Erythroblast (primary cell): ENCODE measurements at regions not wholly inside any gene's neighbourhood (a gene's known extent, or its start where the extent isn't known, plus 50 kb on each side); places are given as distances from the start of the nearest gene placed in this dataset.

ENCODE experiments used
- DNase-seq, 2 experiments: peaks; one replicate each; lab custom pipeline; 2025; lab: John Stamatoyannopoulos, UW
- GATA1 ChIP-seq: IDR thresholded peaks from 2 replicates; pipeline ENCODE4 v1.6.1; 2011; ENCODE audit warnings: low read depth, mild to moderate bottlenecking, control low read depth, low read length, moderate library complexity
- POLR2A ChIP-seq: IDR thresholded peaks from 2 replicates; pipeline ENCODE4 v1.6.1; 2011; ENCODE audit warnings: mild to moderate bottlenecking, low read length

GRCh38 chr2:176467595-176467994 is 198.4 kb downstream of the MTX2 start:
- TF ChIP-seq GATA1: no peak
- no peak for TF ChIP-seq POLR2A
- DNase-seq: no peak

DNA sequence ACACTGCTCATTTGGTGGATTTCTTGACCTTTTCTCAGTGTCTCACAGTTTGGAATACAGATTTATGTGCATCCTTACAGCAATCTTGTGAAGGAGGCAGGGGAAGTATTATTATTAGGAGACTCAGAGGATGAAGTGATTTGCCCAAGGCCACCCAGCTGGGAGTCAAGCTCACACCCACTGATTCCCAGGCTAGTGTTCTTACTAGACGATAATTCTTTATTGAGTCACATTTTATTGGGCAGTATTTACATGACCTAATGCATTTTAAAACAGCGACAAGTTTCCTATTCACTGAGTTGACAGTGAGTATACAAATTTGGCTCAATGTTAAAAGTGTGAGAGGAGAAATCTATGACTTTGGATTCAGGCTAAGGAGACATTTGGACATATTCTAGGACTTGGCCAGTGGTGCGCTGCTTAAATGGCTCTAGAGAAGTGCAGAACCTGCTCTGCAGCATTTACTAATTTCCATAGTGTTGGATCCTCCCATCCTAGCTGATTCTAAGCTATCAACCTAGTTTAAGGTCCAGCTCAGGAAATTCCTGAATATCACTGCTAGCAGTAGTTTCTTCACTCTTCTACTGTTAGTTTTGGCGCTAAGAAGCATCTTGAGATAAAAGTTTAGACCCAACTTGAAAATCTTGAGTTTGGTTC is 199.3 kb downstream of the MTX2 start:
- TF ChIP-seq POLR2A (no peak), GATA1 (no peak)
- no peak for DNase-seq

DNA sequence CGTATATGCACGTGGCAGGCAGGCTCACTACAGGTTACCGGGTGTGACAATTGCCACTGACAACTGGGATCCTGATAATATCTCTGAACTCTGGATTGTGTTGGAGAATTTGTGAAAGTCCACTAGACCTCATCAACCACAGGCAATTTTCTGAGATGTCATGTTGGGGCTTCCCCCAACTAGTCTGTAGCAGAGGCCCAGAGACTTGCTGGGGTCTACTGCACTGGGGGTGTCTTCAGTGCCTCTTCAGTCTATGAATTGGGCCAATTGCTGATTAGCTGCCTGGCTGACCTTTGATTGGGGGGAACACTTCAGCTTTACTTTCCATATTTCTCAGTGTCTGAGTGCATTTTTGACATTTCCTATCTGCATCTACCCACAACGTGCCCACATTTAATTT is 201.5 kb downstream of the MTX2 start:
- TF ChIP-seq POLR2A (no peak), GATA1 (no peak)
- DNase-seq: no peak

GRCh38 chr2:176471949-176472348 is 202.7 kb downstream of the MTX2 start:
- TF ChIP-seq POLR2A: no peak
- TF ChIP-seq GATA1: no peak
- DNase-seq: no peak

DNA sequence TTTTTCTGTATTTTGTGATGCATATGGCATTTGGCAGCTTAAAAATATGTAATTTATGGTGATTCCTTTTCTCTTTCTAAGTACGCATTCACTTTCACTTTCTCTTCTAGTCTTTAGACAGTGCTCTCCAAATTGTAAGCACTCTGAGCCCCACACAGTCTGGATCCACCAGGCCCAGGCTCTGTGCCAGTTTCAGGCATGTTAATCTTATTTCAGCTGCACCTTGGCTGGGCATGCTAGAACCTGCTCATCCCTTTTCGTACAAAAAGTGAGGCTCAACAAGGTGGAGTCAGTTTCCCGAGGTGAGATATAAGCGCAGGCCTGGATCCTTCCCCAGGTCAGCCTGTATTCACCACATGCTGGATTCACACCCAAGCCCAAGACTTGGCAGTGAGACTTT is 203.9 kb downstream of the MTX2 start:
- no peak for DNase-seq
- TF ChIP-seq GATA1 (no peak), POLR2A (no peak)

DNA sequence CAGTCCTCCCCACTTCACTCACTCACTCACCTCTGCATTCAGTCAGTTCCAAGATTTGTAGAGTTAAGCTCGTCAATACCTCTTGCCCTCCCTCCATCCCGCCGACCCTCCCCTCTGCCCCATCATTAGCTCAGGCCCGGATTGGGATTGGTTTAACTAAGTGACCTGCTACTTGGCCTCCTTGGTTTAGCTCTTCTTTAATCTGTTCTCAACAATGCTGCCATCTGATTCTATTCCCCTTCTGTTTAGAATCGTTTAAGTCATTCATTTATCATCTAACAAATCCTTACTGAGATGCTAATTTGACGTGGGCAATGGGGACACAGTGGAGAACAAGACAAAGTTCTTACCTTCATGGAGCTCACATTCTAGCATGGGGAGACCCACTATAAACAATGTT is 204.6 kb downstream of the MTX2 start:
- TF ChIP-seq GATA1: no peak
- TF ChIP-seq POLR2A: no peak
- no peak for DNase-seq

GRCh38 chr2:176477336-176477735 is 208.1 kb downstream of the MTX2 start:
- TF ChIP-seq GATA1 (no peak), POLR2A (no peak)

GRCh38 chr2:176479961-176480360 is 210.7 kb downstream of the MTX2 start:
- no peak for DNase-seq
- TF ChIP-seq POLR2A: no peak
- TF ChIP-seq GATA1: no peak

More at GRCh38 chr2:176477336-176477735, 208.1 kb downstream of the MTX2 start:
- no peak for DNase-seq

DNA sequence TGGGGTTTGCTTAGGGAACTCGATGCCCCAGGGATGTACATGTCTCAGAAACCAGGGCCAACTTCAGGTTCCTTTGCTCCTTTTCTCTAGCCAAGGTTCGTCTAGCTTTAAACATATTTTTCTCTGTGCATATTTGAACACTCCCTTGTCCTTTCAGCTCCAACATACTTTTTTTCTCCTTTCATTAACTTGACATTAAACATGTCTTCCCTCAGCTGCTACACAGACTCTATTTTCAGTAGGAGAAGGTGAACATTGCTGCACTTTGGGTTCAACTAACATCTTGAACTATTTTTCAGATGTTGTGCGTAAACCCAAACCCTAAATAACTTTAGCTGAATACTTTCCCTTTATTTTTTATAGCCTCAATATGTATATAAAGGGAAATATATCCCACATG is 212.9 kb downstream of the MTX2 start:
- DNase-seq: no peak
- TF ChIP-seq POLR2A (no peak), GATA1 (no peak)

DNA sequence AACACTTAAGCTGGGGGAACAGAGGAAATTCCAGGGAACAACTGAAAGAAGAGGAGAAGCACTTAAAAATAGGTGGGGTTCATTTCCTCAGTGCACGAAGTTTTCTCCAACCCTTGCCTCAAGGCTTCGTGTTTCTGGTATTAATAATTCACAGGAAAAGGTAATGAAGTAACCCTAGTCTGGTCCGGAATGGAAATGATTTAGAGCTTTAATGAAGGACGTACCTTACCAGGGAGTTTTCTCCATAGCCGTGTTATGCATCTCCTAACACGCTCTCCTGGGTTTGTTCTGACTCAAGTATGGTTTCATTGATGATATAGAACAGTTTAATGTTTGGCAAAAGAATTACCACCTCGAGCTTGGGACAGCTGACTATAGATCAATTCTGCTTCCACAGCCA is 214.2 kb downstream of the MTX2 start:
- TF ChIP-seq GATA1 (no peak), POLR2A (no peak)
- no peak for DNase-seq

DNA sequence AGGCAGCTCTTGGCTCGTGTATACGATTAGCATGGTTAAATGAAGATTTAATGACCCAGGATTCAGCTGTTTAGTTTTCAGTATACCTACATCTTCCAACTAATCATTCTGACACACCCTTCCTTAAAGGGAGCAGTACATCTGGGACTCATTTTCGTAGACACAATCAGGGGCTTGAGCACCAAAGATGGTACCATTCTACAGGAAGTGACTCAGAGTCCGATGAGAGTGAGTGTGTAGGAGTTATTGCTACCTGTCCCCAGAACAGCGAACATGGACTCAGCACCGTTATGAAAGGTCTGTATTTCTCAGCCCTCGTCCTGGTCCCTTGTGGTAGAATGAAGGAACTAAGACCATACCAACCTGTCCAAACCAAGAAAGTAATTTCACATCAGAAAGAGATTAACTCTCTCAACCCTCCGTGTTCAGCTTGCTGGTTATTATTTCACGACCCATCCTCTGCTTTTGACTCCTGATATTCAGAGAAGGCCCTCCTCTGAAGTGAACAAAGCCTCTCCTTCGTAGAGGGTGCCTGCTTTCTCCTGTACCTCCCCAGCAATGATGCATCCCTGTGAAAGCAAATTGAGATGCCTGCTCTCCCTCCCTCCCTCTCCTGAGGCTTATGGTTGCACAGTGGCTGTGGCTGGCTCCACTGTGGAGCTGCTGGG is 214.8 kb downstream of the MTX2 start:
- no peak for DNase-seq
- no peak for TF ChIP-seq POLR2A
- TF ChIP-seq GATA1: no peak

- DNase-seq: no peak
- TF ChIP-seq POLR2A (no peak), GATA1 (no peak)
Observed at GRCh38 chr2:176484838-176485237, 215.6 kb downstream of the MTX2 start.

GRCh38 chr2:176488431-176488830 is 219.2 kb downstream of the MTX2 start:
- DNase-seq: no peak
- TF ChIP-seq POLR2A (no peak), GATA1 (no peak)

- no peak for DNase-seq
- TF ChIP-seq GATA1: no peak
Observed at GRCh38 chr2:176490061-176490861, 221.0 kb downstream of the MTX2 start.
